ENCODE measurements at regions not wholly inside any gene's neighbourhood (a gene's known extent, or its start where the extent isn't known, plus 50 kb on each side); places are given as distances from the start of the nearest gene placed in this dataset.

DNA sequence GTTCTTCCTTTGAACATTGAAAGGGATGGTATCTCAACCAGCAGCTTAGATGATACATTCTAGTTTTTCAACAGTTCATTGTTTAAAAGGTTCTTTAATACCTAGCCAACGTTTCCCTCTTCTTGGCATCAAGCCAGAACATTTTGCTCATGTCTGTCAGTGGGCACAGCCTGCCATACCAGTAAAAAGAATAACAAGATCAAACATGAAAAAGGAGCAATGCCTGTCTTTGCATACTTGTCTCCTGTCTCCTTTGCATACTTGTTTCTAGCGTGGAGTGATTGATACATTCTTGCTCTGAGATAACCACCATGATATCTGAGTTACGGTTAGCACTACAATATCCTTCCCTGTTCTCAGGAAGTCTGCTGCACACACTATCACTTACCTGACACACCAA, 248.6 kb upstream of the DAPK1 start:
- no peaks in the 10 kb centered on the region for H3K9me3 Mint-ChIP-seq
- H3K27me3 Mint-ChIP-seq (ENCODE audit: low read depth) = peaks cover 7% of the 10 kb centered on the region
- H3K4me3 Mint-ChIP-seq = no peak overlapping the region
- no peak overlapping the region for H3K27ac Mint-ChIP-seq
- no peaks in the 10 kb centered on the region for H3K4me1 Mint-ChIP-seq (ENCODE audit: low read depth)
- no peaks in the 10 kb centered on the region for H3K36me3 Mint-ChIP-seq (ENCODE audit: low read depth)

DNA sequence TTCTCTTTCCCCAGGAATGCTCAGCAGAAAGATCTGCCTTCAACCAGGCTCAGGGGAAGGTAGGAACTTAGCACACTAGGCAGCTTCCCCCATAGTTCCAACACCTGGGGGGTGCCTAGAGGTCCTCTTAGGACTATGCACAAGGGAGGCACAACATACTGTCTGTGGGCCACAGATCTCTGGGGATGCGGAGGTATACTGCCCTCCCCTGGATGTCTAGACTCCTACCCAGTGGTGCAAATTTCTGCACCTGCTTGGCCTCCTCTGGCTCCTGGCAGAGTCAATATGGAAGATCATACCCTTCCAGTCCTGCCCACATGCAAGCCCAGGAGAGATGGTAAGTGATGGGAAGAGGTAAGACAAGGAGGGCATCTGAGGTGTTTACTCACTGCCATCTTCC, 247.5 kb upstream of the DAPK1 start:
- no peak overlapping the region for H3K27ac Mint-ChIP-seq
- no peak overlapping the region for H3K4me3 Mint-ChIP-seq

DNA sequence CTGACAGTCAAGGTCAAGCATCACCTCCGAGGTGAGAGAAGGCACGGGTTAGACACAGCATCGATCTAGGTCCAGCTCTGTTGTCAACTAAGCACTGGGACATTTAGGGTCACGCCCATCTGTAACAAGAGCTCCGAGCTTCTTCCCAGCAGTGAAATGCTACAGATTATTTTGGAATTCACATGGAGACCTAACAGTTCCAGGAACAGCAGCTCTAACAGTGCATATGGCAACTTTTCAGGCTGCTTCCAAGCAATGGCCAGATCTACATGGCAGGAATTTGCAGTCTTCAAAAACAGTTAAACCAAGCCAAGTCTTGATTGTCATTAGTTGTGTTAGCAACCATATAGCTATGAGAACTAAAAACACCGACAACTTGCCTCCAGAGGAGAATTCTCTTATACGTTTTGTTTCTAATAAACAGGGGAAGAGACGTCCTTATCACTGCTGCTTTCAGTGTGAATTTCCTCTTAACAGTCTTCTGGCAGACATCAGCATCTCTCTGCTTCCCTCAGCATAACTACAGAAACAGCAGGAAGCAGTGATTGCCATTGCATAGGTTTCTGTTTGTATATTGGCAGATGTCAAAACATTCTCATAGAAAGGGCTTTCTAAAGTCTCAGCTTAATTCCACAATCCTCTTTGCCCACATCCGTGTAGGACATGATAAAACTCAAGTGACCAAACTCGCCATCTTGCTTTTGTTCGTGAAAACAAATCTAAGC, 242.1 kb upstream of the DAPK1 start:
- Mint-ChIP-seq H3K36me3 (ENCODE audit: low read depth) (no peaks in the 10 kb centered on the region), H3K27me3 (ENCODE audit: low read depth) (peaks cover 4% of the 10 kb centered on the region), H3K9me3 (no peaks in the 10 kb centered on the region), H3K4me1 (ENCODE audit: low read depth) (no peaks in the 10 kb centered on the region), H3K27ac (no peak overlapping the region), H3K4me3 (no peak overlapping the region)

More for the DNA sequence above, 247.5 kb upstream of the DAPK1 start:
- Mint-ChIP-seq H3K4me1 (ENCODE audit: low read depth) (no peaks in the 10 kb centered on the region), H3K36me3 (ENCODE audit: low read depth) (no peaks in the 10 kb centered on the region), H3K9me3 (no peaks in the 10 kb centered on the region), H3K27me3 (ENCODE audit: low read depth) (peaks cover 3% of the 10 kb centered on the region)

DNA sequence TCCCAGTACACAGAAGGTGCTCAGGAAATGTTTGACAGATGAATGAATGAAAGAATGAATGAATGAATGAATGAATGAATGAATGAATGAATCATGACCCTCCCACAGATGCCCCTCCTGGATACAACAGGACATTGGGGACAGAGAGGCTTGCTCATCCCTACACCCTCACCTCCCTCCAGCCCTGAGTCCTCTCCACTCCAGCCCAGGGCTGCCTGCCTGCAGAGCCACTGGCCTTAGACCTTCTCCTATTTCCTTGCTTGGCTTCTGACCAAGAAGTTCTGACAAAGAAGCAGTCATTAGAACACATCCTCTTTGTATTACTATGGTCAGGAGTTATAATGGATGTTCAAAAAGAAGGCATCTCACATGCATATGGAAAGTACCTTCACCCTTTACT, 240.7 kb upstream of the DAPK1 start:
- Mint-ChIP-seq H3K27ac (no peak overlapping the region), H3K4me1 (ENCODE audit: low read depth) (no peaks in the 10 kb centered on the region), H3K36me3 (ENCODE audit: low read depth) (no peaks in the 10 kb centered on the region), H3K4me3 (no peak overlapping the region), H3K9me3 (no peaks in the 10 kb centered on the region), H3K27me3 (ENCODE audit: low read depth) (peaks cover 4% of the 10 kb centered on the region)

DNA sequence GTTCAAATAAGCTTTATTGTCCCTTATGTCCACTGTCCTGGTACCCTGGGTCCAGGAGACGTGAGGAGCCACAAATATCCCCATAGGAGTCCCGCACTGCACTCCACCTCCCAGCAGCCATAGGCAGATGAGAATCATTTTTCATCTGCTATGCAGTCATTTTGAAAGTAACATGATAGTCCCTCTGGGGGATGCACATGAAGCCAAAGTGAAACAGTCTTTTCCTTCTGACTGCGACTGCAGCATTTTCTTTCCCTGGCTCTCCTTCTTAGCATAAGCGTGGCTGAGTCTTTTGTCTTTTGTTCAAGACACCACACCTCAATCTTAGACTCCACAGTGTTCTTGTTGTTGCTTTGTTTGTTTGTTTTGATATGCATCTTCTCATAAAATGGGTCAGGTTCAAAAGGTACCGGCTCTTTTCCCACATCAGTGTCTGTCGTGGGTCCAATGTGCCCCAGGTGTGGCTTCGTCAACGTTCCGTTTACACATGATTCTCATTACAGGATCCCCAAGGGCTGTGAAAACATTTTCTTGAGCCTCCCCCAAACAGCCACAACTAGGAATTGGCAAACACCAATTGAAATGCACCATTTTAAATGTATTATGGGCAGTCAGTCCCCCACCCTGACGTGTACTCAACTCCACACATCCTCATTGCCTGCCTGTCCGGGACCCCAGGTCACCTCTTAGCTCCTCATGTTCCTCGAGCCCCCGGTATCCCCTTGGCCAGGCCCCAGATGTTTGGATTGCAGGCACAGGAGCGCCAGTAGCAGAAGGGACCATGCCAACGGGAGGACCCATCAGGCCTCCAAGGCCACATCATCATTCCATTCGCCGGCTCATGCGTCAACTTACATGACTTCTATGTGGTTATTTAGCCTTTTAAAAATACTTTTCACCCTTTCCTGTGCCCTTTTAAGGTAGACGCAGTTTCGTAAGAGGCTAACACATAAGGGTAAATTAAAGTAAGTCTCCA, 237.8 kb upstream of the DAPK1 start:
- no peaks in the 10 kb centered on the region for H3K9me3 Mint-ChIP-seq
- no peaks in the 10 kb centered on the region for H3K36me3 Mint-ChIP-seq (ENCODE audit: low read depth)
- no peak overlapping the region for H3K4me3 Mint-ChIP-seq

DNA sequence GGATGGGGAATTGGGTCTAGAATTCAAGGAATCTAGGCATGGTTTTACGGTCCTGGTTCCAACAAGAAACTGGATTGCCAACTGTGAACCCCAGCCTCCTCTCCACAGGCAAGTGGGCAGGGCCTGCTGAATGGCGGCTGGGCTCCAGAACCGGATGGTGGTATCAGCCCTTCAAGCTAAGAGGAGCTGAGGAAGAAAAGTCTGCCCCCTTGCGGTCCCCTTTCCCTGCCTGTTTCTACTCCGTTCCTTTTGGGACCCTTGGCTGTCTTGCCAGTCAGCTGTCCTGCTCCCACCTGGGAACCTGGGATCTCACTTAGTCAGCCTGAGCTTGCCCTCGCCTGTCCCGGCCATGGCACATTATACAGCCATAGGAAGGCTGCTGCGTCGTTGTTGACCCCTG, 234.4 kb upstream of the DAPK1 start:
- Mint-ChIP-seq H3K27ac (no peak overlapping the region), H3K27me3 (ENCODE audit: low read depth) (peaks cover 4% of the 10 kb centered on the region), H3K36me3 (ENCODE audit: low read depth) (no peaks in the 10 kb centered on the region), H3K9me3 (no peaks in the 10 kb centered on the region), H3K4me1 (ENCODE audit: low read depth) (no peaks in the 10 kb centered on the region), H3K4me3 (no peak overlapping the region)

More for the DNA sequence above, 237.8 kb upstream of the DAPK1 start:
- Mint-ChIP-seq H3K27me3 (ENCODE audit: low read depth) (peaks cover 4% of the 10 kb centered on the region), H3K4me1 (ENCODE audit: low read depth) (no peaks in the 10 kb centered on the region), H3K27ac (no peak overlapping the region)

DNA sequence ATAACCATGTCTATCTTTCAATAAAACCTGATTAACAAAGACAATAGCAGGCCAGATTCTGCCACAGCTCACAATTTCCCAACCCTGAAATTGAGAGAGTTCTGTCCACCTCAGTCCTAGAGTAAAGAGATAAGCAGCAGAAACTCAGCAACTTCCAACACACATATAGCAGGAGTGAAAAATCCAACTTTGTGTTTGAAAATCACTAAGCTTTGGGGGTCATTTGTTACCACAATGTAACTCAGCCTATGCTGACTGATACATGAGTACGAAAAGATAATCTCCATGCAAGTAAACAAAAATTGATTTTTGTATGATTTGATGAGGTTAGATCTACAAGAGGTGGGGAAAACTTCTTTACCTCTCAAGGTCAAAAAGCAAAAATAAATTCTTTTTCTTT, 231.0 kb upstream of the DAPK1 start:
- H3K4me1 Mint-ChIP-seq (ENCODE audit: low read depth) = peaks cover 2% of the 10 kb centered on the region
- H3K9me3 Mint-ChIP-seq = no peaks in the 10 kb centered on the region
- H3K4me3 Mint-ChIP-seq = no peak overlapping the region
- no peak overlapping the region for H3K27ac Mint-ChIP-seq
- H3K27me3 Mint-ChIP-seq (ENCODE audit: low read depth) = peaks cover 7% of the 10 kb centered on the region
- H3K36me3 Mint-ChIP-seq (ENCODE audit: low read depth) = no peaks in the 10 kb centered on the region

DNA sequence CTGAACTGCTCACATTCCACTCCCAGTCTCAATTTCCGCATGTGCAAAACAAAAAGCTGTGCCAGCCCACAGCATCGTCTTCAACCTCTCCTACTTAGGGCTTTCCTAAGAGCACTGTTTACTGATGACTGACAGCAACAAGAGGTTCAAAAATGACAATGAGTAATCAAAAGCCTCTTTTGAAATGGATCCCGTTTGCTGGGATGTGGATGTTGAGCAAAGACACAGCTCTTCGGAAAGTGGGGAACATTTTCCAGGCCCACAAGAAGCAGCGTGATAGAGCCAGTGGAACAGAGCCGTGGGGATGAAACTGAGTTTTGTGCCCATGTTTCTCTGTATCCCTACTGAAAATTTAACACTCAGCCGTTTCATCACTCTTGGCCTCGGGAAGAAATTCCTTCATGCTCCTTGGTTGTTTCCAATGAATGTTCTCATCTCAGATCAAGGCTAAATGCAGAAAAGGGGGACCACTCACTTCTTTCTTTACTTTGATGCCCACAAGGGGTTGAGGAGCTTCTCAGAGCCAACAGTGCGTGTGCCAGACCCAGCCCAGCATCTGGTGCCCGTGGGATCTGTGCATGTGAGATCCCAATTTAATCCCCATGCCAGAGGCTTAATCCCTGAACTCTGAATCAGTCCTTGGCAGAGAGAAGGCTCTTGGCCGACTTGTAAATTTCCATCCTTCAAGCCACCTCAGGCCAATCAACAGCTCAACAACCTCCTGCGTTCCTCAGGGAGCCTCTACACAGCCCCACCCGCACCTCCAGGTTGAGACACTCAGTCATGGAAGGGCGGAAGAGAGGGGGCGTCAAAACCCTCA, 230.2 kb upstream of the DAPK1 start:
- H3K27me3 Mint-ChIP-seq (ENCODE audit: low read depth) = peaks cover 7% of the 10 kb centered on the region
- peaks cover 8% of the 10 kb centered on the region for H3K4me1 Mint-ChIP-seq (ENCODE audit: low read depth)
- H3K27ac Mint-ChIP-seq = no peak overlapping the region
- no peak overlapping the region for H3K4me3 Mint-ChIP-seq
- no peaks in the 10 kb centered on the region for H3K36me3 Mint-ChIP-seq (ENCODE audit: low read depth)
- H3K9me3 Mint-ChIP-seq = no peaks in the 10 kb centered on the region

DNA sequence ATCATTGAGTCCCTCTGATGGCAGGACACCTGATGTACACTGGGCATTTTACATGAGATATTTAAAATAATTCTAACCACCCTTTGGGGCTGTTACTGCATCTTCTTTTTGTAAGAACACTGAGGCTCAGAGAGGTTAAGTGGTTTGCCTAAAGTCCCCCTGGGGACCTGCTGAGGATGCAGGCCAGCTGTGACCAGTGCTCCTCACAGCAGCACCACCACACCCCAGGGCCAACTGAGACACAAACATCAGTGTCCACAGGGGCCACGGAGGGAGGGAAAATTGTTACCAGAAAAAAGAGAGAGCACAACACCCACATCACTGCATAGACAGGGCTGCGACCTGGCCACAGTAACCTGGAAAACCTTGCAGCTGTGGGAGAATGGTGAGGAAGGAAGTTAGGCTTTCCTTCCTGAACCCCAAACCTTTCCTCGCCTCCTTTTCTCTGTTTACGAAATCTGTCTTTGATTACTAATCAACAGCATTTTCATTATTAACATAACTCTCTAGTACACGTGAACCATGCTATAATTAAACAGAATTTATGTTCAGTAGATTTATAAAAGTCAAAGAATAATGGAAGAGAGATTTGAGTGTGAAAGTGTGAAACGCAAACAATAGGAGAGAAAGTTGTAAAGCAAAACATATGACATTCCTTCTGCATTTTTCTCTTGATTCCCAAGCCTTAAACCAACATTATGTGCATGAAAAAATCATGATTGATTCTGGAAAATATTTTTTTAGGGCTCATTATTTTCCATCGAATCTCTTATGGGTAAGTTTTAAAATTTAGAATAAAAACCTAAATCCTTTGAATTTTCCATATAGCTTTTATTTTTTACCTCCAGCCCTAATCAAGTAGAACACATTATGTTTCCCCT, 228.1 kb upstream of the DAPK1 start:
- Mint-ChIP-seq H3K36me3 (ENCODE audit: low read depth) (no peaks in the 10 kb centered on the region), H3K4me1 (ENCODE audit: low read depth) (peaks cover 9% of the 10 kb centered on the region), H3K27ac (no peak overlapping the region), H3K27me3 (ENCODE audit: low read depth) (peaks cover 9% of the 10 kb centered on the region), H3K4me3 (no peak overlapping the region), H3K9me3 (no peaks in the 10 kb centered on the region)

DNA sequence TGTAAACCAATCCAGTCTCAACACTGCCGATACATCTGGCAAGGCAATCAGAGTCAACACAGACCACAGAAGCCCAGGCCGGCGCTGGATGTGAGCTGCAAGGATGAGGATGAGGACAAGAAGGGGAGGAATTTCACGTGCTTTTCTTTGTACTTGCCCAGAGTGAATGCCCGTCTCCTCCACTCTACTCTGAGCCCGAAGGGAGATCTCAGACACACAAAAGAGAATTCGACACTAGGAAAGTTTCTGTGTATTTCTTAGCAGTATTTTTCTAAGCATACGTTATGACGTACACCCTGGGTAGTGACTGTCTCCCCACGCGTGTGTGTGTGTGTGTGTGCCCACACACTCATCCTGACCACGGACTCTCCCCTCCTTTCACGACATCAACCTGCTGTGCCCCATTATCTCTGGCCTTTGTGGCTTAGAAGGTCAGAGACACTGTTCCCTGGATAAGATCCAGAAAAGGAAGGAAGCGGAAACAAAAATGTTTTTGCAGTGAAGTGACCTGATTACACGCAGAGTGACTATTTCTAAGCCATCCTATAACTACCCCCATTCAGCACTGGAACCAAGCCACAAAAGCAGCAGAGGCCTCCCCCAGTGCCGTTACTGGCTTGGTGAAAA, 227.3 kb upstream of the DAPK1 start:
- peaks cover 9% of the 10 kb centered on the region for H3K4me1 Mint-ChIP-seq (ENCODE audit: low read depth)
- no peaks in the 10 kb centered on the region for H3K9me3 Mint-ChIP-seq
- H3K36me3 Mint-ChIP-seq (ENCODE audit: low read depth) = no peaks in the 10 kb centered on the region
- H3K27me3 Mint-ChIP-seq (ENCODE audit: low read depth) = peaks cover 10% of the 10 kb centered on the region
- H3K4me3 Mint-ChIP-seq = no peak overlapping the region
- H3K27ac Mint-ChIP-seq = no peak overlapping the region

DNA sequence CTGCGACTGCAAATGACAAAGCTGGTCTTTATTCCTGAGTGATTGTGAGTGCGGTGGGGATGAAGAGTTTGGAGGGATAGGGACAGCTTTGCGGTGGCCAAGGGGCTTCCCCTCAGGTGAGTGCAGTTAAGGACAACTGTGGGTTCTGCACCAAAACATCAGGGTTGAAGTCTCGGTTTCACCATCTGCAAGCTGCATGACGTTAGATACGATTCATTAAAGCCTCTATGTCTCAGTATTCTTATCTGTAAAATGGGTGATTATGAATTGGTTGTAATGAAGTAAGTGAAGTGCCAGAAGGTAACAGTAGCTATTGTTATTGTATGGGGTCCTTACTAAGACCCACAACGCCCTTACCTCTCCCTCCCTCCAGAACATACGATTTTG, 226.8 kb upstream of the DAPK1 start:
- H3K36me3 Mint-ChIP-seq (ENCODE audit: low read depth) = no peaks in the 10 kb centered on the region
- no peak overlapping the region for H3K4me3 Mint-ChIP-seq
- no peaks in the 10 kb centered on the region for H3K9me3 Mint-ChIP-seq
- no peak overlapping the region for H3K27ac Mint-ChIP-seq
- H3K4me1 Mint-ChIP-seq (ENCODE audit: low read depth) = peaks cover 9% of the 10 kb centered on the region
- H3K27me3 Mint-ChIP-seq (ENCODE audit: low read depth) = peaks cover 10% of the 10 kb centered on the region

DNA sequence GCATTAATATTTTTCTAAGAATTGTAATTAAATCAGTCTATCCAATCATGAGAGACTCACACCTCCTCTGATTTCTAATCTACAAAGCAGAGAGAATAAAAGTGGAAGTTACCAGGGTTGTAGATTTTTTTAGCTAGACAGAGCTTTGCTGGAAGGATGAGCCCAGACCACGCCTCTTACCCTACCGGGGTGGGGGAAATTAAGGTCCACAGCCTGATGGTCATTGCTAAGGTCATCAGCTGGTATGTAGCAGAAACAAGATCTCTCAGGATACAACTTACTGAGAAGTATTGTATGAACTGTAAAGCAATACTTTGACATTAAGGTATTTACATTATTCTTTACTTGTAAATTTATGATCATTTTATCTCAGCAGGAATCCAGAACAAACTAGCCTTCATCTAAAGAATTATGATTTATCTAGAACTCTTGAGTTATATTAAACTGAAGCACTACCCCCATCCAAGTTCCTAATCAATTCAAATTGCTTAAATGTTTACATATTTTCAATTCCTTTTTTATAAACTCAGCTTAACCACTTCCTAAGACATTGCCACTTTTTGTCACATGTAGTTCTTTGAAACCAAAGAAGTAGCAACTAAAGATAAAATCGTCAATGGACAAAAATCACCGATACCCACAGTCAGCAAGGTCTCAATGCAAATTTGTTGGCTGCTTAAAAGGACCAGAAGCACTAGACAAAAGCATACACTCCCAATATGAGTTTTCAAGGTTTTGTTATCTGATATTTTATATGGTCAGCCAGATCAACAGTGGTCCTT, 225.8 kb upstream of the DAPK1 start:
- H3K4me1 Mint-ChIP-seq (ENCODE audit: low read depth) = peaks cover 14% of the 10 kb centered on the region

More for the DNA sequence above, 225.8 kb upstream of the DAPK1 start:
- Mint-ChIP-seq H3K4me3 (no peak overlapping the region), H3K9me3 (no peaks in the 10 kb centered on the region), H3K36me3 (ENCODE audit: low read depth) (no peaks in the 10 kb centered on the region), H3K27me3 (ENCODE audit: low read depth) (peaks cover 10% of the 10 kb centered on the region), H3K27ac (no peak overlapping the region)
